Gastrocnemius medialis (tissue), 4 donors: ENCODE measurements at regions not wholly inside any gene's neighbourhood (a gene's known extent, or its start where the extent isn't known, plus 50 kb on each side); places are given as distances from the start of the nearest gene placed in this dataset.
"Not testable (repeated sequence)": the region's sequence is repeated elsewhere in the genome, so short reads cannot be mapped to it uniquely, and the experiment has no call there.

ENCODE experiments used
- ATAC-seq, 2 donors: fragments of 150-250 bp; one replicate each; pipeline ENCODE4 v1.9.1; 2016
- DNase-seq, 2 donors: peaks; one replicate each; pipeline ENCODE4 v3.0.0-alpha.2; 2019
- H3K27ac ChIP-seq, 4 donors: fragments of 200-600 bp; sonication (generic); 1 replicate in 1 of 4; 2 replicates in 3 of 4; pipeline ENCODE4 v1.5.1; 2016 to 2018; ENCODE audit warnings: mild to moderate bottlenecking in 2 of 4, moderate library complexity in 1 of 4
- H3K27me3 ChIP-seq, 3 donors: fragments of 200-600 bp; sonication (generic) in 2 of 3; 1 replicate in 1 of 3; 2 replicates in 2 of 3; pipeline versions ENCODE4 v1.5.1 to v1.6.0; 2016 to 2019; ENCODE audit warnings: mild to moderate bottlenecking in 1 of 3, moderate library complexity in 1 of 3
- H3K36me3 ChIP-seq, 2 donors: fragments of 200-600 bp; sonication (generic) in 1 of 2; one replicate each; pipeline ENCODE4 v1.5.1; 2017 to 2018
- H3K4me1 ChIP-seq, 2 donors: fragments of 200-600 bp; sonication (generic) in 1 of 2; one replicate each; pipeline ENCODE4 v1.5.1; 2016 to 2017; ENCODE audit warnings: mild to moderate bottlenecking in 2 of 2
- H3K4me3 ChIP-seq, 4 donors: fragments of 200-600 bp; sonication (generic) in 3 of 4; 1 replicate in 1 of 4; 2 replicates in 3 of 4; pipeline ENCODE4 v1.5.1; 2016 to 2019; ENCODE audit warnings: mild to moderate bottlenecking in 2 of 4
- H3K9me3 ChIP-seq, 3 donors: fragments of 200-600 bp; sonication (generic) in 2 of 3; 1 replicate in 1 of 3; 2 replicates in 2 of 3; pipeline ENCODE4 v1.5.1; 2016 to 2019
- CTCF ChIP-seq, 5 experiments: fragments of 450-650 bp in 3 of 5; fragments of 200-600 bp in 2 of 5; sonication (generic) in 2 of 5; IDR thresholded peaks in 4 of 5; conservative IDR thresholded peaks in 1 of 5; 1 replicate in 4 of 5; 2 replicates in 1 of 5; pipeline ENCODE4 v1.5.1; 2016 to 2019; ENCODE audit warnings: antibody characterized with exemption in 5 of 5, mild to moderate bottlenecking in 3 of 5, moderate library complexity in 3 of 5
- POLR2A ChIP-seq, 2 donors: fragments of 450-650 bp; IDR thresholded peaks; one replicate each; pipeline ENCODE4 v1.6.1; 2017; ENCODE audit warnings: antibody characterized with exemption in 2 of 2, mild to moderate bottlenecking in 2 of 2, moderate library complexity in 2 of 2
- in situ Hi-C, 4 donors: fragments of 200-750 bp; cut with MboI; loops; one replicate each; pipeline versions ENCODE4 v1.15.0 to v1.8.0; 2017; ENCODE audit warnings: low sequenced_read_pairs in 4 of 4
- intact Hi-C: fragments of 100-400 bp; cut with DNase I; formaldehyde crosslinking; loops from one replicate; pipeline ENCODE4 v1.15.1; 2023; ENCODE audit warnings: low total_unique reads

DNA sequence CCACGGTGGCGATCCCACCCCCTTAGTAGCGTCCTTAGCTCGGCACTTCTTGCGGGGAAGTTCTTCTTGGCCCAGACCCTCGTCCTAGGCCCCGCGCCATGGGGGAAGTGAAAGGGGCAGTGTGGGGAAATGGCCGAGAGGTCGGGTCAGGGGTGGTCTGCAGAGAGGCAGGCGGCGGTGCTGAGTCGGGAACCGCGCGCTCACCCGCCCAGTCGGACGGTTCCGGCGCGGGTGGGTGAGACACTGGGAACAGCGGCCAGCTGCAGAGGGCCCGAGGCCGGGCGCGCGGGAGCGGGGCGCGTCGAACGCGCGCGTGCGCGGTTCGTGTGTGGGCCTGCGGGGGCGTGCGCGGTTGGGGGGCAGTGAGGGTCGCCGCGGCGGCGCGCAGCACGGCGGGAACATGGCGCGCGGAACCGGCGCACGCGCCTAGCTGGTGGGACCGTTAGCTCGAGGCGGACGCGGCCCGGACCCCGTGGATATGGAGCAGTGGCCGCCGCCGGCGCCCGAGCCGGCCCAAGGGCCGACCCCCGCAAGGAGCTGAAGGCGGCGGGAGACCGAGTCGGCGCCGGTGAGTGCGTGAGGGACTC, 246.9 kb downstream of the GOLGA6L6 start:
- Histone ChIP-seq H3K36me3 (no peaks in the 10 kb centered on the region), H3K4me1 (no peaks in the 10 kb centered on the region), H3K9me3 (peaks cover 0 to 4% (median 0%) of the 10 kb centered on the region in 3 donors), H3K27me3 (no peaks in the 10 kb centered on the region), H3K4me3 (no peak overlapping the region), H3K27ac (no peak overlapping the region)
- DNase-seq (no peak), ATAC-seq (no peak)
- in situ Hi-C loops = no loop called here
- TF ChIP-seq POLR2A (IDR thresholded peaks at IDR 0.05) (no peak), CTCF (IDR thresholded peaks at IDR 0.05 in 4 of 5, conservative IDR thresholded peaks at IDR 0.05 in 1 of 5) (no peak)
- intact Hi-C loops = no loop called here

DNA sequence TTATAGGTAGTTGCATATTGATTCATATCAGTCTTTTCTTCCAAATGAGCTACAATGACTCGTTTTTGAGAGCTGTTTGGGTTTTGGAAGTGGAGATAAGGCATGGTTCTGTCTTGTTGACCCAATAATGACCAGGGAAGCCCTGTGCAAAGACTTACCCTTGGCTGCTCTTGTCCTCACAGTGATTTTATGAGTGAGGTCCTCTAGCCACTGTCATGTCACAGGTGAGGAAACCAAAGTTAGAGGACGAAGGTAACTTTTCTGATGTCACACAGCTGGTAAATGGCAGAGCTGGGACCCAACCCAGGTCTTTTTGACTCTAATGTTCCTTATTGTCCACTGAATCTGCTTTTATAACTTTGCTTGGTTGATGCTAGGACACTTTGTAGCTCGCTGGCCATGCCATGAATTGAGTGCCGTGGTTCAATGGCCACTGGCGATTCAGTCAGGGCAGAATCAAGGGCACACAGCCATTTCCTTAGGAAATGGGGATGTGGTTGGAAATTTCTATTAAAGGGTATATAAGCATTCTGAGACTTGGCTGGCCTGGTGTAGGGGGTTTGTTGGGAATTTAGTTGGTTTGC, 249.1 kb downstream of the GOLGA6L6 start:
- H3K9me3 ChIP-seq, in situ Hi-C loops, DNase-seq, ATAC-seq, H3K4me3 ChIP-seq, intact Hi-C loops, H3K27me3 ChIP-seq, H3K36me3 ChIP-seq, H3K4me1 ChIP-seq, H3K27ac ChIP-seq: not testable (repeated sequence)

DNA sequence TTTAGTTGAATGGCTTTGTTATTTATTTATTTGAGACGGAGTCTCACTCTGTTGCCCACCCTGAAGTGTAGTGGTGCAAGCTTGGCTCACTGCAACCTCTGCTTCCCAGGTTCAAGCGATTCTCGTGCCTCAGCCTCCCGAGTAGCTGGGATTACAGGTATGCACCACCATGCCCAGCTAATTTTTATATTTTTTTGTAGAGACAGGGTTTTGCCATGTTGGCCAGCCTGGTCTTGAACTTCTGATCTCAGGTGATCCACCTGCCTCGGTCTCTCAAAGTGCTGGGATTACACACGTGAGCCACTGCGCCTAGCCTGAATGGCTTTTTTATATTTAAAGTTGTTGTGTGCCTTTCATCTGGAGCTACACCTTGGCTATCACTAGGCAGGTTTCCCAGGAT, 250.0 kb downstream of the GOLGA6L6 start:
- in situ Hi-C loops, H3K27me3 ChIP-seq: not testable (repeated sequence)

DNA sequence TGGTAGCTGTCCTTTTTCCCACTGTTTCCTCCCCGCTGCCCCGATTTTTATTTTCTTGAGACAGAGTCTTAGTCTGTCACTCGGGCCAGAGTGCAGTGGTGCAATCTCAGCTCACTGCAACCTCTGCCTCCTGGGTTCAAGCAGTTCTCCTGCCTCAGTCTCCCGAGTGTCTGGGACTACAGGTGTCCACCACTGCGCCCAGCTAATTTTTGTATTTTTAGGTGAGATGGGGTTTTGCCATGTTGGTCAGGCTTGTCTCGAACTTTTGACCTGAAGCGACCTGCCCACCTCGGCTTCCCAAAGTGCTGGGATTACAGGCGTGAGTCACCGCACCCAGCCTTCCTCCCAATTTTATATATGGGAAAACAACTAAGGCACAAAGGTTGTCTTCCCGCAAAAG, 251.0 kb downstream of the GOLGA6L6 start:
- intact Hi-C loops, H3K27ac ChIP-seq, H3K4me3 ChIP-seq, DNase-seq, H3K36me3 ChIP-seq, in situ Hi-C loops, H3K27me3 ChIP-seq, H3K9me3 ChIP-seq, H3K4me1 ChIP-seq, ATAC-seq: not testable (repeated sequence)

More for the DNA sequence above, 250.0 kb downstream of the GOLGA6L6 start:
- H3K36me3 ChIP-seq, DNase-seq, H3K9me3 ChIP-seq, H3K4me3 ChIP-seq, H3K4me1 ChIP-seq, H3K27ac ChIP-seq, ATAC-seq, intact Hi-C loops: not testable (repeated sequence)

GRCh38 chr15:20289538-20290103, 252.0 kb downstream of the GOLGA6L6 start:
- ATAC-seq, H3K27ac ChIP-seq, H3K4me3 ChIP-seq, H3K9me3 ChIP-seq, intact Hi-C loops, DNase-seq, in situ Hi-C loops, H3K27me3 ChIP-seq, H3K36me3 ChIP-seq, H3K4me1 ChIP-seq: not testable (repeated sequence)

DNA sequence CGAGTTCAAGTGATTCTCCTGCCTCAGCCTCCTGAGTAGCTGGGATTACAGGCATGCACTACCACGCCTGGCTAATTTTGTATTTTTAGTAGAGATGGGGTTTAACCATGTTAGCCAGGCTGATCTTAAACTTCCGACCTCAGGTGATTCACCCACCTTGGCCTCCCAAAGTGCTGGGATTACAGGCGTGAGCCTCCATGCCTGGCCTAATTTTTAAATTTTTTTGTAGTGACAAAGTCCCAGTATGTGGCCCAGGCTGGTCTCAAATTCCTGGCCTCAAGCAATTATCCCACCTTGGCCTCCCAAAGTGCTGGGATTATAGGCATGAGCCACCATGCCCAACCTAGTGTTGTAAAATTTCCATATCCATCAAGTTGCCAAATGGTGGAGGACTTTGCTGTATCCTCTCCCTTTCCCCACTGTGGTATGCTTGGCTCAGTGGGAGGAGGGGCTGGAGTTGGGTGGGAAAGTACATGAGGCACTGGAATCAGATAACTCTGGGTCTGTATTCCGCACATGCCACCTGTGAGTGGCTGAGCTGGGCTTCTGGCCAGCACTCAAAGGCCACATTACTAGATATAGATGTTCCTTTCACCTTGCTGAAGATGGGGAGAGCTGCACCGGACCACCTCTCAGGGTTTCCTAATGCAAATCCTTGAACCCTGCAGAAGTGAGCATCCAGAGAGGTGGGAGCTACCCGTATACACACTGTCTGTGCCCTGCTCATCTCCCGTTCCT, 252.6 kb downstream of the GOLGA6L6 start:
- H3K4me3 ChIP-seq, H3K27me3 ChIP-seq, H3K36me3 ChIP-seq, H3K4me1 ChIP-seq, intact Hi-C loops, ATAC-seq, H3K27ac ChIP-seq, H3K9me3 ChIP-seq, DNase-seq, in situ Hi-C loops: not testable (repeated sequence)

GRCh38 chr15:20286559-20286958, 255.0 kb downstream of the GOLGA6L6 start:
- H3K36me3 ChIP-seq, H3K4me3 ChIP-seq, H3K4me1 ChIP-seq, H3K27me3 ChIP-seq, intact Hi-C loops, DNase-seq, ATAC-seq, H3K9me3 ChIP-seq, H3K27ac ChIP-seq, in situ Hi-C loops: not testable (repeated sequence)

DNA sequence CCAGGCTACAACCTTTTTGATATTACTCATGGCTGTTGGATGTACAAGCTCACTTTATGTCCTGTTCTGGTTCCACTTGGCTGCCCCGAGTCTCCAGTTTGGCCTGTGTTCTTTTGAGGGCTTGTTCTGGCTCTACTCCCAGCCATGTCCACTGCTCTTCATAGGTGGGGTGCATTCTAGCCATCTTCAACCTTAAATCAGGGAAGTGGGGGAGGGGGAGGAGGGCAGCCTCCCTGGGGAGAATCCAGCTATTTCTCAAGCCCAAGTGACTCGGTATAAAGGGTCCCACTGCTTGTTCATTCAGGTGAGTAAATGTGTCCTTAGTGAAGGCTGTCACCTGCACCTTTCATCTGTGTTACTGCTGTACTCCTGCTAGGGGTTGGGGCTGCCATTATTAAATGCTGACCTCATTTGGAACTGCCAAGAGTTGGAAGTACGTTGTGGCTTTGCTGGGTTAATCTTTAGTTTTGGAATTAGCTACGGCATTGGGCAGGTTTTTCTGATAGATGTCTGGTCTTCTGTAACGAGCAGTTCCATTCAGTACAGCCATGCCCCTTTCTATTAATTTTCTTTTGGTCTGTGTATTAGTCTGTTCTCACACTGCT, 255.8 kb downstream of the GOLGA6L6 start:
- in situ Hi-C loops, intact Hi-C loops: not testable (repeated sequence)

DNA sequence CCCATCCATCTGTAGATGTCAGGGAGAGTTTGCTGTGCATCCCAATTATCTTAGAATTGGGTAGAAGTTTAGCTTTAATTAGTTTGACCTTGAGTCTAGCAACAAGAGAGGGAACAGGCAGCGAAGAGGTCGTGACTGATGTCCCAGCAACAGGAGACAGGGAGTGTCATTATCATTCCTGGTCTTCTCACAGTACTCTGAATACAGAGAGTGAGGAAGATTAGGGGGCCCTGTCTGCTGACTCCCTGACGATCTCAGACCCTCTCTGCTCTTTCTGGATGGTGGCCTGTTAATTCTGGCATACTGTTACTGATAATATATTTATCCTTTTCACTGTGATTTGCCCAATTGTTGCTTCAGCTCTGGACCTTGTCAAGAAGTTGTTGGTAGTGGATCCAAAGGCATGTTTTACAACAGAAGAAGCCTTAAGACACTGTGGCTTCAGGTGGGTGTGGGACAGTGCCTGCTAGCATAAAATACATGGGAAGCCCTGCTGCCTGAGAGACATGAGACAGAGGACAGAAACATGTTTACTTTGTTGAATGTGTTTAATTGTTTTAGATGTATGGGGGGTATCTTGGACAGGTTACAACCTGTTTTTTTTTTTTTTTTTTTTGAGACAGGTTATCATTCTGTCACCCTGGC, 256.6 kb downstream of the GOLGA6L6 start:
- in situ Hi-C loops, ATAC-seq, H3K9me3 ChIP-seq, intact Hi-C loops, DNase-seq, H3K4me1 ChIP-seq, H3K36me3 ChIP-seq, H3K27me3 ChIP-seq, H3K27ac ChIP-seq, H3K4me3 ChIP-seq: not testable (repeated sequence)

More for the DNA sequence above, 255.8 kb downstream of the GOLGA6L6 start:
- not testable (repeated sequence) for H3K27ac ChIP-seq, H3K27me3 ChIP-seq, H3K4me3 ChIP-seq, H3K9me3 ChIP-seq, H3K4me1 ChIP-seq, H3K36me3 ChIP-seq, DNase-seq, ATAC-seq

- in situ Hi-C loops, H3K9me3 ChIP-seq, H3K27me3 ChIP-seq, H3K27ac ChIP-seq, H3K4me1 ChIP-seq, DNase-seq, H3K4me3 ChIP-seq, intact Hi-C loops, ATAC-seq, H3K36me3 ChIP-seq: not testable (repeated sequence)
These were observed 257.9 kb downstream of the GOLGA6L6 start for GRCh38 chr15:20283651-20284050.
